HS-27A (cell line): ENCODE measurements at regions not wholly inside any gene's neighbourhood (a gene's known extent, or its start where the extent isn't known, plus 50 kb on each side); places are given as distances from the start of the nearest gene placed in this dataset.
"Not testable (repeated sequence)": the region's sequence is repeated elsewhere in the genome, so short reads cannot be mapped to it uniquely, and the experiment has no call there.

Experiments used
- DNase-seq: peaks from one replicate; pipeline ENCODE4 v3.0.0-alpha.2; 2012; ENCODE audit warnings: low read depth, missing footprints

DNA sequence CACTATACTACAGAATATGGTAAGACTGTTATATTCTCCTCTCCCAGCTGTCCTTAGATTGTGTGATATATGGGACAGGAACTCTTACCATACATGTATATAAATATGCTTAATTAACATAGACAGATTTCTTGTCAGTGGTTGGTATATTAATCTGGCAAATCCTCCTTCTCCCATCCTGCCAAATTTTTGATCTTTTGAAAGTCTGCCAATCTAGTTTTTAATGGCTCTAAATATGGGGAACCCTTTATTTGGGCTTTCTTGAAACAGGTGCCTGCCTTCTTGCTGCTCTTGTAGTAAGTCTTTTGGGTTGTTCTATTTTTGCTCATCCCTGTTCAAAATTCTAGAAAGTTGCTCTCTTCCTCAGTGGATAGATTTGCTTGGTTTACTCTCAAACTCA is 63.5 kb downstream of the SPATA31D1 start:
- DNase-seq, result no peak

DNA sequence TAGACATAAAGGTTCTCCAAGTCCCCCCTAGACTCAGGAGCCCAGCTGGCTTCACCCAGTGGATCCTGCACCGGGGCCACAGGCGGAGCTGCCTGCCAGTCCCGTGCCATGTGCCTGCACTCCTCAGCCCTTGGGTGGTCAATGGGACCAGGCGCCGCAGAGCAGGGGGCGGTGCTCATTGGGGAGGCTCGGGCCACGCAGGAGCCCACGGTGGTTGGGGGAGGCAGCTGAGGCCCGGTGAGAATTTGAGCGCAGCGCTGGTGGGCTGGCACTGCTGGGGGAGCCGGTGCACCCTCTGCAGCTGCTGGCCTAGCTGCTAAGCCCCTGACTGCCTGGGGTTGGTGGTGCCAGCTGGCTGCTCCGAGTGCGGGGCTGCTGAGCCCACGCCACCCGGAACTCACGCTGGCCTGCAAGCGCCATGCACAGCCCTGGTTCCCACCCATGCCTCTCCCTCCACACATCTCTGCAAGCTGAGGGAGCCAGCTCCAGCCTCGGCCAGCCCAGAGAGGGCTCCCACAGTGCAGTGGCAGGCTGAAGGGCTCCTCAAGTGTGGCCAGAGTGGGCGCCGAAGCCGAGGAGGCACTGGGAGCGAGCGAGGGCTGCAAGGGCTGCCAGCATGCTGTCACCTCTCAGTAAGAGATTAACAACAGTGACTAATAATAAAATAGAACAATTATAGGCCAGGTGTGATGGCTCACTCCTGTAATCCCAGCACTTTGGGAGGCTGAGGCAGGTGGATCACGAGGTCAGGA is 65.9 kb downstream of the SPATA31D1 start:
- no peak for DNase-seq

DNA sequence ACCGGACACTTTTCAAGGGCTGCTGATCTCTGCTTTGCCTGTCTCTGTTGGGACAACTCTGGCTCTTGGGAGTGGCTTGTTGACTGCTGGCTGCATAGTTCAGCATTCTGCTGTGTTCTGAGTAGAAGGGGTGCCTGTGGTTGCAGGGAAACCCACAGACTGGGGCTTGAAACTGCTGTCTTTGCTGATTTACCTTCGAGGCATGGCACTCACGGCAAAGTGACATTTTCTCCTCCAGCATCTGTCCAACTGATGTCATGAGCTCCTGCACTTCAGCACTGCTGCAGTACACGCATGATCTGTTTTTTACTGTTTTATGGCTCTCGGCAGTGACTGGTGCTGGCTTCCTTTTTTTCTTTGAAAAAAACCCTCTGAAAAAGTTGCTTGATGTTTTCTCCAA is 69.2 kb downstream of the SPATA31D1 start:
- no peak for DNase-seq

DNA sequence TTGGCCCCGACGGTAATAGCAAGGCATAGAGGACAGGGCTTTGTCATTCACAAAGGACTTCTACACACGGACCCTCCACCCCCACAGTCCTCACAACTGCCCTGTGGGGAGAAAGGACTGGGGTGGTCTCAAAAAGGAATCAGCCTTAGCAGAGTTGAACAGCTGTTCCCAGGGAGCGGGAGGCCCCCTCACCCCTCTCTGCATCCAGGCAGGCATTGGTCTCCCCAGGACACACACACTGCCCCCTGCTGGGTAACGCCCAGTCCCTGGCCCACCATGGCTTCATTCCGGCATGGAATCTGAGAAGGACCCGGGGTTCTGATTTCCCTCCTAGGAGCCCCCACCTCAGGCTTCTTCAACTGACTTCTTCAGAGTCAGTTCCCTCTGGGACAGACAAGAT is 73.2 kb downstream of the SPATA31D1 start:
- DNase-seq, result not testable (repeated sequence)

DNA sequence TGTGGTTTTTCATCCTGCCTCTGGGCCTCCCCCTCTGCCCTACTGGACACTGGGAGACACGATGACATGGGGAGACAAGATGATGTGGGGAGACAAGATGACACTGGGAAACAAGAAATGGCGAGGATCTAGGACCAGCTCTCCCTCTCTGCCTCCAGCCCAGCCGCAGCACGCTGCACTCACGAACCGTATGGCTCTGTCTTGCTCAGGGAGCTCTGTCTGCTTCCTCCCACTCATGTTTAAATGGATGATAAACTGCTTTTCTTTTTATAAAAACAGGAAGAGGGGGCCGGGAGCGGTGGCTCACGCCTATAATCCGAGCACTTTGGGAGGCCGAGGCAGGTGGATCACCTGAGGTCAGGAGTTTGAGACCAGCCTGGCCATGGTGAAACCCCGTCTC is 73.7 kb downstream of the SPATA31D1 start:
- DNase-seq, result no peak

DNA sequence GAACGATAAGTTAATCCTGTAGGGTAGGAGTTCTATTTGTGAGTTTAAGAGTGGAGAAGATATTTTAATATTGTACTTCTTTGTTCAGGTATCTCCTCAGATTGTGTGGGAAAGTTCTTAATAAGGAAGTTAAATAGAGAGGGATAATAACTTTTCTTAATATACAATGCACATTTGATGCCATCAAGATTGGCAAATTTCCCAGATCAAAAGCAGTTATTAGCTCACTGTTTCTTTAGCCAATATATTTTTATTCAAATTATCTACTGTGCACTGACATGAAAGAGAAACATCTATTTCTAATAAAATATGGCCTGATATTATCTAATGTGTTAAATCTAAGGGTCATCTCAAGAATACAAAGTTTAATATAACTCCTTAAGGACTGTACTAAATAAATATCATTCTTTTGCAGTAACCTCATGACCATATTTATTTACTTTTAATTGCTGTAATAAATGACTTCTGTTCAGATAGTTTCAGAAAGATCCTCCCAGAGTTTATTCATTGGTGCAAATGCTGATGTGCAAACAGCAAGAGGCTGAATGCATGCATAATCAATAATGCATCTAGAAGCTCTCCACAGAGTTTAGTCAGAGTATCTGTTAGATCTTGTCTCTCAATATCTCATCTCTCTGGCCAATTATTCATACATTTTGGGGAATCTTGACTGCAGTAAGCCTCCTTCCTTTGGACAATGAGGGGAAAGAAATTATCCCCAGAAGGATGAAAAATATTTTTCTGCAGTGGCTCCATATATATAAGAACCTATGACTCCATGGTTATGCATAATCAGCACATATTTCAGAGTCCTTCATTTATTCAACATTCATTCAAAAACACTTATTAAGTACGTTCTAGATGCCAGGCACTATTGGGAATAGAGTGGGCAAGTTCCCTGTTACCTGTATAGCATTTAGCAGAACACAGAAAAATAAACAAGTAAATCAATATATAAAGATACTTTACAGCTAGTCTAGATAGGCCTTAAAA is 85.3 kb downstream of the SPATA31D1 start:
- no peak for DNase-seq

DNA sequence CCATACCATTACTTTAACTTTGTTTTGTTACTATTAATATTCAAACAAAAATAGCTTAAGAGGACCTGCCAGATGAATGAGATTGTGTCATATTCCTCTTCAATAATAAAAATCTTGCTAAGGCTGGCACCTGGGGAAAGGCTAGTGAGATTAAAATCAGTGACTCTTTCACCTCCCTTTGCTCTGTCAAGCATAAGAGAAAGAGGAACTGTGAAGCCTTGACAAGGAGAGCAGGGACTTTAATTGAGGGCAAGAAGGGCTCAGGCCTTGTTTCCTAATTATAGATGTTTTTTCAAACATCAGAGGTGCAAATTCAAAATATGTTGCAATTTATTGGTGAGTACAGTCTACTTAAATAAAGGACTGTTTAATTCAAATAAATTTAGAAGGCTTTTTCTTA is 91.7 kb downstream of the SPATA31D1 start:
- DNase-seq, result no peak

DNA sequence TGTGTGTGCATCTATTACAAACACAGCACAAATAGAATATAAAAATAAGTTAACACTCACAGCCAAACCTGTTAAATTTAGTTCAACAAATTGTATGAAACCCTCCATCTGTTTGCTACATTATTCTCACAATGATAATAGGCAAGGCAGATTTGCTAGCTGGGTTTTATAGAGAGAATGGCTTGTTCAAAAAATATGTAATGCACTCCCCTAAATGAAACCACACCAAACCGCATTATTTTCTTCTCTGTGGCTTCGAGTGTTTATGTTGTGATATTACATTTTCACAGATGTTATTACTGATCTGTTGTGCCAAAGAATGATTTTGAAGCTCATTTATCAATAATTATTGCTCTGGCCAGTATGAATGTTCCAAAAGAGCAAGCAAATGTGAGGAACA is 92.9 kb downstream of the SPATA31D1 start:
- no peak for DNase-seq

DNA sequence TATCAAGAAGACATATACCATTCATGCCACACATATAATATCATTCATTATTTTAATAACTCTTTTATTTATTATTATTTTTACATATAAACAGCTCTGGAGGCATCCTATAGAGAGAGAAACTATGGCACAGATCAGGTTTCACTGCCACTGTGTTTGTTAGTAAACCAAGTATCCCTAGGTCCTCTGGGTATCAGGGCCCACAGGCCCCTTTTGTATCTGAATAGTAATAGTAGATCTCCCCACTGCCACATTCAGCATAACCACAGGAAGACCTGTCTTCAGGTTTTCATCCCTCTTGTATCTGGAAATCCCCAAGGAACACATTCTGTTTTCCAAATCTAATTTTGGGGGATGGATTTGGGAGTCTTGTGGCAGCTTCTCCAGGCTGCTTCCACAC is 94.0 kb downstream of the SPATA31D1 start:
- DNase-seq, result no peak

DNA sequence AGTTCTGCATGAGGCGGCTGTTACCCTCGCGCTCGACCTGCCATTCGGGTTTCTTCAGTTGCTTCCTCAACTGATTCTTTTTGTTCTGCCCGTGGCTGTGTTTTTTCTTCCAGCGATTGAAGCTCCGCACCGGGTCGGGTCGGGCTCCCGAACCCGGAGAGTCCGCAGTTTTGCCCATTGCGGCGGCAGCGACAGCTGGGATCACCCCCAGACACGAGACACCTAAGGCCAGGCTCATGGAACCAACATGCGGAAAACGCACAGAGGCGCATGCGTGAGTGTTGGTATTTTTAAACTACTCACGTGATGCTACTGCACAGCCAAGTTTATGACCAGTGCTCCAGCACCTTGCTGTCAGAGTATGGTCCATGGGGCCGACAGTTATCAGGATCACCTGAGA is 100.0 kb downstream of the SPATA31D1 start:
- no peak for DNase-seq

DNA sequence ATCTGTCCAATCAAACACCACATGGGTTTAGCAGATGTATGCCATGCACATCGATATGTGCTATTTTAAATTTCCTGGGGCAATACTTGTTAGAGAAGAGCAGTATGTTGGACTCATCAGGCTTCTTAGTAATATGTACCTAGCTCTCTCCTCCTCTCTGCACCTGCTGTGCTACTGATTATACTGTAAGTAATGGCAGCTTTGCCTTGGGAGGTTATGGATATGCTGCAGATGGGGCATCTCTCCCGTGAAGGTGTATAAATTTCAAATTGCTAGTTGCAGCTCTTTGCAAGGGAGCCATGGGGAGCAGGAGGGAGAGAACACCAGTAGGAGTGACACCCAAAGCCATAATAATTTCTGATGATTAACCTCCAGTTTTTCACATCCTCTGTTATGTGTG is 101.5 kb downstream of the SPATA31D1 start:
- DNase-seq, result no peak

DNA sequence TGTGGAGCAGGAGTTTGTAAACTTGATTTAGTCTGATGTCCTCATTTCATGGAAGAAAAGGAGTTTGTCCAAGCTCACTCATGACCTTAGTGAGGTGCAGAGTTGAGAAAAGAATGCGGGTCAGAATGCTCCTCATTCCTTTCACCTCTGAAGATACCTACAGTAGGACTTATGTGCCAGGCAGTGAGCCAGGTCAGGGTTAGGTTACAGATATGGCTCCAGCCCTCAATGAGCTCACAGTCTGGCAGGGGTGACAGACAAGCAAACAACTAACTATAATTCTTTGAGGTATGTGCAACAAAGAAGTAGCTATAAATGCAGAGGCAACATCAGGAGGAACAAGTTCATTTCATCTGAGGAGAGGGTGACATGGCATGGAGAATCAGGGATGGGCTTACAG is 102.5 kb downstream of the SPATA31D1 start:
- DNase-seq, result no peak

DNA sequence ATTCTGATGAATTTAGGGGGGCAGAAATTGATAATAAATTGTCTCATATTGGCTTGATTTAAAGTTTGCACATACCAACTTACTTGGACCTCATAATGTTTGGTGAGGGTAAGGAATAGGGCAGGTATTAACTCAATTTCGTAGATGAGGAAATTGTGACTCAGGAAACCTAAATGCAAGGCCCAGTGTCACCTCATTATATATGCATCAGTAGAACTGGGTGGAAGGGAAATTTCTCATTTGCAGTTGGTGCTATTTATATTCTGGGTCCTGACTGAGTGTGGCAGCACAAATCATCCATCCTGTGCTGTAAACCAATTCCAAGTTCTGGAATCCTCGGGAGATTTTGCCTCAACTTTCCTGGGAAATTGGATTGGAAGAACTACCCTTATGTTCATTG is 103.0 kb downstream of the SPATA31D1 start:
- DNase-seq, result no peak

DNA sequence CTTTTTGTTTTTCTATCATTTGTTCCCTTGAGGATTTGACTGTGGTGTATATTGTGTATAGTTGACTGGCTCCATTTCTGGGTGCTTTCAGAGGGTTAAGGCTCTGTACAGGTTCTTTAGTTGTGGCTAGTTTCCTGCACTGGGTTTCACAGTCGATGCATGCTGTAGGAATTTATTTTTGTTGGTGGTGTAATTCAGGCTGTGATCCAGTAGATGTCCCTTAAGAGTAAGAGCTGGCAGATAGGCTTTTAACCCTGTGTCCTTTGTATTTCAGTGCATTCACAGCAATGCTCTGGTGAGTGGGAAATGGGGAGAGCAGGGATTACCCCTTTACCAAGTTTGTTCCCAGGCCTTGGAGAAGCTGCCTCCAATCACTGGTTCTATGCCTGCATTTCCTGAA is 112.9 kb downstream of the SPATA31D1 start:
- no peak for DNase-seq

DNA sequence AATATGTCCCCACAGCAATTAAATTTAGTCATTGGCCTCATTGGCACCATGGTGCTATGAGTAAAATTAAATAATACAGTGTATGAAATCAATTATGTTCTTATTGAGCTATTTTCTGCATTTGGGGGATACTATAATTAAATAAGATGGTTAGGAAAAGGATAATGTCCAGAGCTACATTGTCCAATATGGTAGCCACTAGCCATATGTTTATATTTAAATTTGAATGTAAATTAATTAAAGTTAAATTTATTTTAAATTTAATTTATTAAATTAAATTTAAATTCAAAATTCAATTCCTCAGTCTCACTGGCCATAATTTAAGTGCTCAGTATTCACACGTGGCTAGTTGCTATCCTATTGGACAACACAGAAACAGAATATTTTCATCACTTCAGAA is 115.7 kb downstream of the SPATA31D1 start:
- no peak for DNase-seq

DNA sequence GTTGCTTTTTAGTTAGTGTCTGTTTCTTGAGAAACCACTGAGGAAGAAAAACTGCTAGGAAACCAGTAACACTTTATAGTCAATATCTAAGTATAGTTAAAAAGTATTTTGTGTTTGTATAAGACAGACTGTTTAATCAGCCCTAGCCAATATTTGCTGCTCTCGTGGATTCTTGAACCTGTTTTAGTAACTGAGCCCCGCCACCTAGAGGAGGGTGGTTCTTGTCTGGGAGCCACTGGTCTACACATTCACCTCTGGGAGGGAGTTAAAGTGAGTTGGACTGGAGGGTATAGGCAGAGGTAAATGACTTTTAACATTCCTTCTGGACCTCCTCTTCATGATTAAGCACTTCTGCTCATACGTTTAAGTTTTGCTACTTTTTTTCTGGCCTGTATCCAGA is 117.2 kb downstream of the SPATA31D1 start:
- DNase-seq, result no peak

DNA sequence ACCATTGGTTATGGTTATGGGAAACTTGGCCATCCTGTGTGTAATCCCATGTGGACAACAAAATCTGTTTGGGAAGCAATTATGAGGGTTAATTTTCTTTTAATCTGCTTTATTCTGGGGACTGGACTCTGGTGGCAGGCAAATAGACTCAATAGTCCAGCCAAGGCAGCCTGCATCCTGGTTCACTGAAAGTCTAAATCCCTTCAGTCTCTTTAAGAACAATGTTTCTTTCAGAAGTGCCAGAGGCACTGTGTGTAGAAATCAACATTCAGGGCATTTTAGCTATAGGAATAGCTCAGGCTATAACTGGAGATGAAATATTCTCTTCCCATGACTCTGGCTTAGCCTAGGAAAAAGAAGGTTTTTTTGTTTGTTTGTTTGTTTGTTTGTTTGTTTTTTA is 118.0 kb downstream of the SPATA31D1 start:
- no peak for DNase-seq

DNA sequence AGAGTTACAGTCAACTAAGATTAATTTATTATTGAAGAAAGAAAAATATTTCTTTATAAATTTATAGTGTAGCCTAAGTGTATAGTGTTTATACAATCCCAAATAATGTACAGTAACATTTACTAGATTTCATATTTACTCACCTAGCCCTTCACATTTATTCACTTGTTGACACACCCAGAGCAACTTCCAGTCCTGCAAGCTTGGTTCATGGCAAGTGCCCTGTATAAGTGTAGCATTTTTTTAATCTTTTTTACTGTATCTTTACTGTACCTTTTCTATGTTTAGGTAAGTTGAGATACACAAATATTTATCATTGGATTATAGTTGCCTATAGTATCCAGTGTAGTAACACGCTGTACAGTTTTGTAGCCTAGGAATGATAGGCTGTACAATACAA is 119.9 kb downstream of the SPATA31D1 start:
- DNase-seq, result no peak

DNA sequence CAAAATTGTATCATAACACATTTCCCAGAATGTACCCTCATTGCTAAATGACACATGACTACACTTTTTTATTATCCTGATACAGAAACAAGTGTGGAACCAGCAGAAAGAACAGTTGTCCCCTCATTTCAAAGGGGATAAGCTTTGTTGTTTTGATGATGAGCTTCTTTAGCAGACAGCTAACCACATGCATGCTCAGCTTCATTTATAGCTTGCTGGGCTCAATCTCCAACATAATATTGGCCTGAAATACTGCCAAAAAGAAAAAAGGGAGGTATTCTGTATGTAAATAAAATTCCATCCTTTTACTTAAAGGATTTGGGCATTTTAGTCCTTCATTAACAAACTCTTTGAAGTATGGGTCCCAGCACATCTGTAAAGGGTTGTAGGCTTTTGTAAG is 120.4 kb downstream of the SPATA31D1 start:
- DNase-seq, result no peak

DNA sequence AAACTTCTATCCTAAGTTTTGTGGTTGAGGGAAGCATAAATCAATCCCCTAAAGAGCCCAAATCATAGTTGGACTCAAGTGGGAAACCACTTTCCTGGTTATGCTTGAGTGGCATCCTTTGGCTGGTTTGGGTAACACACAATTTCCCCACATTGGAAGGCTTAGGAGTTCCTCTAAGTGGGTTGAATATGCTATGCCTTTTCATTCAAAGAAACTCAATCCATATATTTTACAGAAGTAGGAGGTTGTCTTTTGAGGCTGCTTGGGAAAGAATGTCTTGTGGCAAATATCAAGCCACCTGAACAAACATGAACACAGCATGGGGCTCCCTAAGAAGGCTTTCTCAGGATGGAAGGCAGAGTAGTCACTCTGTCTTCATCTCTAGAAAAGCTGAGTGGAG is 121.1 kb downstream of the SPATA31D1 start:
- DNase-seq, result no peak

DNA sequence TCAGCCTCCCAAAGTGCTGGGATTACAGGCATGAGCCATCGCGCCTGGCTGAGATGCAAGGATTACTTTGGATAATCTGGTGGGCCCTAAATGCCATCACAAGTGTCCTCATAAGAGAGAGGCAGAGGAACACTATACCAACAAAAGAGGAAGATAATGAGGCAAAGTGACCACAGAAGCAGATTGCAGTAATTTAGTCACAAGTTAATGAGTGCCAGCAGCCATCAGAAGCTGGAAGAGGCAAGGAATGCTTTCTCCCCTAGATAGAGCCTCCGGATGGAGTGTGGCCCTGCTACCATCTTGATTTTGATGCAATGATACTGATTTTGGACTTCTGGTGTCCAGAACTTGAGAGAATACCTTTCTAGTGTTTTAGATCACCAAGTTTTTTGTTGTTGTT is 122.3 kb downstream of the SPATA31D1 start:
- no peak for DNase-seq

DNA sequence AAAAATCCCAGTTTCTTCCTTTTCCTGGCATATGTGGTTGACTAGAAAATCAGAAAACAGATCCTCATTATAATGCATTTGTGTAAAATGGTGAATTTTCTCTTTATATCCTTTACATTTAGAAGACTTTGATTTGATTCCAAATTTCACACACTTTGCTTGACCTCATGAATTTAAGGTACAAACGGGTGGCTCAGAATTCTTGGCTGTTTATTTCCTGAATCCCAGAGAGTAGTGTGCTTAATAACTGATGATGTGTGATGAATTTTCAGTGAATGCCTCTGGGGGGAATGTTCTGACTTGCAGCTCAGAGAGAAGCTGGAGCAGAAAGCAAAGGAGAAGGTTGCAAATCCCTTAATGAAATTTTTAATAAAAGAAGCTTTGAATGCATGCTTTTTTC is 126.8 kb downstream of the SPATA31D1 start:
- DNase-seq, result no peak

DNA sequence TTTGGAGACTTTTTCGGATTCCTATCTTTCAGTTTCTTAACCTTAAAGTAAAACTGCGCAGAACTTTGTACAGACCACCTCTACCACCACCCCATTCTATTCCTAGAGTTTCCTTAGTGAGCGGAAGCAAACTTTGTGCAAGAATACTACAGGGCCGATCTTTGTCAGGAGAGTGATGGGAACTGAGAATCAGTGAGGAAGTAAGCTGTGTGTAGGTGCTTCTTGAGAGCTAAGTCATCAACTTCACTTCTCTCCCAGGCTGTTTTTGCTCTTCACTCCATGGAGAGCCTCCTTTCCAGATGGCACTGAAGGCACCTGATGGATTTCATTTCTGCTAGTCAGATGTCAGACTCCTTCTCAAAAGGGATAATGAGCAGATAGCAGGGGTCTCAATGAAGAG is 127.3 kb downstream of the SPATA31D1 start:
- DNase-seq, result no peak
